GM20000 (cell line): ENCODE measurements at regions not wholly inside any gene's neighbourhood (a gene's known extent, or its start where the extent isn't known, plus 50 kb on each side); places are given as distances from the start of the nearest gene placed in this dataset.

Source experiments
- DNase-seq: peaks from one replicate; pipeline ENCODE4 v3.0.0; 2012; ENCODE audit warnings: low spot score
- TF ChIP-seq, protein P1 (sequence below): IDR thresholded peaks from 2 replicates; pipeline ENCODE4 v1.5.1; 2012; ENCODE audit warnings: mild to moderate bottlenecking, control low read depth; ENCODE audit errors: extremely low read depth, missing control alignments

GRCh38 chr2:66032226-66032775 lies 402.6 kb upstream of the MEIS1 start:
- TF ChIP-seq, protein P1, sequence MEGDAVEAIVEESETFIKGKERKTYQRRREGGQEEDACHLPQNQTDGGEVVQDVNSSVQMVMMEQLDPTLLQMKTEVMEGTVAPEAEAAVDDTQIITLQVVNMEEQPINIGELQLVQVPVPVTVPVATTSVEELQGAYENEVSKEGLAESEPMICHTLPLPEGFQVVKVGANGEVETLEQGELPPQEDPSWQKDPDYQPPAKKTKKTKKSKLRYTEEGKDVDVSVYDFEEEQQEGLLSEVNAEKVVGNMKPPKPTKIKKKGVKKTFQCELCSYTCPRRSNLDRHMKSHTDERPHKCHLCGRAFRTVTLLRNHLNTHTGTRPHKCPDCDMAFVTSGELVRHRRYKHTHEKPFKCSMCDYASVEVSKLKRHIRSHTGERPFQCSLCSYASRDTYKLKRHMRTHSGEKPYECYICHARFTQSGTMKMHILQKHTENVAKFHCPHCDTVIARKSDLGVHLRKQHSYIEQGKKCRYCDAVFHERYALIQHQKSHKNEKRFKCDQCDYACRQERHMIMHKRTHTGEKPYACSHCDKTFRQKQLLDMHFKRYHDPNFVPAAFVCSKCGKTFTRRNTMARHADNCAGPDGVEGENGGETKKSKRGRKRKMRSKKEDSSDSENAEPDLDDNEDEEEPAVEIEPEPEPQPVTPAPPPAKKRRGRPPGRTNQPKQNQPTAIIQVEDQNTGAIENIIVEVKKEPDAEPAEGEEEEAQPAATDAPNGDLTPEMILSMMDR: no peak
- no peak for DNase-seq

DNA sequence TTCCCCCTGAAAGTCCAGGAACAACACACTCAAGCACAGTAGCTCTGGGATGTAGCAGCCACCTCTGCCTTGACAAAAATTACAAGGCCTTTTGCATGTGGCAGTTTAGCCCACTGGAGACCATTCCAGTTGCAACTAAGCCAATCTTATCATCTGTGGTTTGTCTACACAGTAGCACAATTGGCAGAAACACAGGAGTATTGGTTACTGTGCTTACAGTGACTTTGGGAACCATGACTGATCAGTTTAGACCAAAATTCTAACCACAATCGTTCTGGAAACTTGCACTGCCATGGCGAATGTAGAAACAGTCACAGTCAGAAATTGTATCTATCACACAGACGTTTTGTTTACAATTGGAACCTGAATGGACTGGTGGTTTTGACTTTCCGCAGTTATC lies 403.7 kb upstream of the MEIS1 start:
- no peak for DNase-seq
- TF ChIP-seq, protein P1: no peak

DNA sequence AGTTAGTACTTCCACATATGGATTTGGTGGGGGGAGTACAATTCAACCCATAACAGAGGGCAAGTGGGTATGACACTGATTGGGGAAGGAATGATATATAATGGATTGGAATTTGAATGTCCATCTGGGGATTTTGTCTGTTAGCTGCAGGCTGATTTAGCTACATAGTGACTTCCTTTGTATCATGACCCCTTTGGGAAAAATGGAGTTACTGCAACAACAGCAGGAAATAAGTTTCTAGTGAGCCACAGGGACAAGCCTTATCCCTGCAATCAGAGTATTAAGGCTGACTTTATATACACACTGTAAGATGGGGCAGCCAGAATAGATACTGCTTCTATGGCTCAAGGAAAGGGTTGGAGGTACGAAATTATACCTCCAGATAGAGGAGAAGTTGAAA lies 404.4 kb upstream of the MEIS1 start:
- no peak for DNase-seq
- TF ChIP-seq, protein P1: no peak

DNA sequence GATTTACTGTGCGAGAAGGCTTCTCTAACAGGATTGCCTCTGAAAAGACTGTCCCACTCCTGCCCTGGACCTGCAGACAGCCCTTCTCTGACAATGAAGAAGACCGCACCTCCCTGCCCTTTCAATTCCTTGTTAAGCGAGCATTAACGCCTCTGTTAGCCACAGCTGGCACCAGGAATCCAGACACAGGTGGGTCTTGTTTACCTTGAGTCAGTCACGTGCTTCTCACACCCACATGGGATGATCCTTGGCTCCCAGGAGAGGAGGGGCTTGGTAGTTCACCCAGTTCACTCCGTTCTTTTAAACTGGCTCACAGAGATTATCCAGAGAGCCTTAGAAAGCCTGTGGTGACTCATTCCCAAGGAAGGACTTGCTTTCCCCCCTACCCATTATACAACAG lies 410.5 kb upstream of the MEIS1 start:
- no peak for DNase-seq
- TF ChIP-seq, protein P1: no peak

DNA sequence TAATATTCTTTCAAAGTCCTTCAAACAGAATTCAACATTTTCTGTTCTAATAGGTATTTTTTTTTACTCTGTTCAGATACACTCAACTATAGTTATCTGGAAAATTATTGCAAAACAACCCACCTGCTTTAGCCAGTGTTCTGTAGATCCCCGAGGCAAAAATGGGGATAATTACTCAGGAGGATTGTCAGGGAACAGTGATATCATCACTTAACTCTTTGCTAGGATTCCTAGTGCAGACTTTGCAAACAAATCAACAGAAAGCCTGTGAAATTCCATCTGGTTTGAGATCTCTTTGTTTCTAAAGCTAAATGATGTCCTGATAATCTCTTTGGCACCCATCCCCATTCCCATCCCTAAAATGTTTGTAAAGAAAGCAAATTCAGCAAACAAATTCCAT lies 413.6 kb upstream of the MEIS1 start:
- TF ChIP-seq, protein P1: no peak
- no peak for DNase-seq

- TF ChIP-seq, protein P1: no peak
- DNase-seq: no peak
These were observed 417.2 kb upstream of the MEIS1 start for GRCh38 chr2:66017763-66018162.

- DNase-seq: no peak
- TF ChIP-seq, protein P1: no peak
These were observed 420.5 kb upstream of the MEIS1 start for GRCh38 chr2:66014450-66014849.
